ENCODE measurements at regions not wholly inside any gene's neighbourhood (a gene's known extent, or its start where the extent isn't known, plus 50 kb on each side); places are given as distances from the start of the nearest gene placed in this dataset.

- Histone ChIP-seq H3K36me3 (ENCODE audit: insufficient read depth) (no peaks in the 10 kb centered on the region), H3K4me2 (no peak overlapping the region), H3K79me2 (ENCODE audit: insufficient read depth, low read depth) (no peaks in the 10 kb centered on the region), H3K27me3 (ENCODE audit: insufficient read depth, low read depth) (no peaks in the 10 kb centered on the region), H2AFZ (ENCODE audit: low read depth) (no peak overlapping the region), H3K4me1 (ENCODE audit: low read depth, poor library complexity, severe bottlenecking) (peaks cover 23% of the 10 kb centered on the region), H3K27ac (no peak overlapping the region), H3K9ac (no peak overlapping the region), H3K4me3 (IDR thresholded peaks at IDR 0.05; ENCODE audit: insufficient read depth, low read depth, low read length) (no peak overlapping the region), H4K20me1 (ENCODE audit: insufficient read depth) (no peaks in the 10 kb centered on the region)
- no peak for TF ChIP-seq CTCF (conservative IDR thresholded peaks at IDR 0.05; ENCODE audit: low read depth, low read length)
Observed at GRCh38 chr2:208545403-208546042, 138.9 kb downstream of the PTH2R start.

GRCh38 chr2:208546107-208546506 is 139.5 kb downstream of the PTH2R start:
- Histone ChIP-seq H3K27ac (no peak overlapping the region), H3K79me2 (ENCODE audit: insufficient read depth, low read depth) (no peaks in the 10 kb centered on the region), H3K27me3 (ENCODE audit: insufficient read depth, low read depth) (no peaks in the 10 kb centered on the region), H3K4me3 (IDR thresholded peaks at IDR 0.05; ENCODE audit: insufficient read depth, low read depth, low read length) (no peak overlapping the region), H4K20me1 (ENCODE audit: insufficient read depth) (no peaks in the 10 kb centered on the region), H3K36me3 (ENCODE audit: insufficient read depth) (no peaks in the 10 kb centered on the region), H3K4me1 (ENCODE audit: low read depth, poor library complexity, severe bottlenecking) (peaks cover 21% of the 10 kb centered on the region), H3K9ac (no peak overlapping the region), H2AFZ (ENCODE audit: low read depth) (no peak overlapping the region), H3K4me2 (no peak overlapping the region)
- no peak for TF ChIP-seq CTCF (conservative IDR thresholded peaks at IDR 0.05; ENCODE audit: low read depth, low read length)

DNA sequence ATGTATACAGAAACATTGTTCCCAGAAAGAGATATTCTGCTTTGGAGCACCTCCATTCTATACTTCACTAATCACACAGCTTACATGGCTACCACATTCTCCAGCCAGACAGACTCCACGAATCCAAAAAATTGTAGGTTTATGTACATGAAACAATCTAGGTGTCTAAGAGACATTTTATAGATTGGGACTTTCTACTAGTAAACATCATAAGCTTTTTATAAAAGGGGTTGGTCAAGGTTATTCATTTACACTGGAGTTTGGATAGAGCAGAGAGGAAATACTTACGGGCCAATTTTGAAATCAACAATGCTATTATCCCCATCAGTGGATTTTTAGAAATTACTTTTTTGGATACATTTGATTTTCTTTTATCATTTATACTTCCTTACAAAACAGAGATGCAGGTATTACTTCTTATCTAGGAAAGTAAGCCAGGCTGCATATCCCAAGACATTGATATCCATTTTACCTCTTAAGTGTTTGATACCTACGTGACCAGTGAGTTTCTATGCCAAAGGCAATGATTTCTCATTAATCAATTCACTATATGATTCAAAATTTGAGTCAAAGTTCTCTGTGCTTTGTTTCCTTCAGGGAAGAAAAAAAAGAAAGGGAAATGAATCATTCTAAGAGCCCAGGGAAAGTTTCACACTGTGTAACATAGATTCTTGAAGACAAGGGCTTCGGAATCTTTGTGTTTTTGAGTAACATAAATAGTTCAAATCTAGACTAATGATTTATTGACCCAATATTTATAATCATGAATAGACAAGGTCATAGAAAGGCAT is 140.5 kb downstream of the PTH2R start:
- Histone ChIP-seq H3K79me2 (ENCODE audit: insufficient read depth, low read depth) (no peaks in the 10 kb centered on the region), H4K20me1 (ENCODE audit: insufficient read depth) (no peaks in the 10 kb centered on the region), H2AFZ (ENCODE audit: low read depth) (no peak overlapping the region)

DNA sequence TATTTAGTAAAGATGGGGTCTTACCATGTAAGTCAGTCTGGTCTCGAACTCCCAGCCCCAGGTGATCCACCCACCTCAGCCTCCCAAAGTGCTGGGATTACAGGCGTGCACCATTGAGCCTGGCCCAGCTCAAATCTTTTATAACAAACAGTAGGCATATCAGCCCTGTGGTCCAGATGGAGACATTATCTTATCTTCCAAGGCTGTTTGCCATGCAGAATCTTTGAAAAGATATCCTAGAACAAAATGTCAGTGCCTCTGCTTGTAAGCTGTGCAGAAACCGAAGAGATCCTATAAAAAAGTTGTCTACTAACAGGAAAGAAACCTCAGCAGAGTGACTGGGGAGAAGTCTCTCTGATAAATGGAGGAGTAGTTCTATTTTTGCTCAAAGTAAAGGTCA is 142.1 kb downstream of the PTH2R start:
- Histone ChIP-seq H3K4me3 (IDR thresholded peaks at IDR 0.05; ENCODE audit: insufficient read depth, low read depth, low read length) (no peak overlapping the region), H2AFZ (ENCODE audit: low read depth) (no peak overlapping the region), H3K79me2 (ENCODE audit: insufficient read depth, low read depth) (no peaks in the 10 kb centered on the region), H3K27me3 (ENCODE audit: insufficient read depth, low read depth) (no peaks in the 10 kb centered on the region), H3K4me1 (ENCODE audit: low read depth, poor library complexity, severe bottlenecking) (no peaks in the 10 kb centered on the region), H3K27ac (no peak overlapping the region), H3K9ac (no peak overlapping the region), H4K20me1 (ENCODE audit: insufficient read depth) (no peaks in the 10 kb centered on the region), H3K36me3 (ENCODE audit: insufficient read depth) (no peaks in the 10 kb centered on the region), H3K4me2 (no peak overlapping the region)
- TF ChIP-seq CTCF (conservative IDR thresholded peaks at IDR 0.05; ENCODE audit: low read depth, low read length): no peak

More for the DNA sequence above, 140.5 kb downstream of the PTH2R start:
- Histone ChIP-seq H3K27me3 (ENCODE audit: insufficient read depth, low read depth) (no peaks in the 10 kb centered on the region), H3K4me2 (no peak overlapping the region), H3K4me1 (ENCODE audit: low read depth, poor library complexity, severe bottlenecking) (peaks cover 12% of the 10 kb centered on the region), H3K9ac (no peak overlapping the region), H3K27ac (no peak overlapping the region), H3K4me3 (IDR thresholded peaks at IDR 0.05; ENCODE audit: insufficient read depth, low read depth, low read length) (no peak overlapping the region), H3K36me3 (ENCODE audit: insufficient read depth) (no peaks in the 10 kb centered on the region)
- no peak for TF ChIP-seq CTCF (conservative IDR thresholded peaks at IDR 0.05; ENCODE audit: low read depth, low read length)
